ENCODE measurements at regions not wholly inside any gene's neighbourhood (a gene's known extent, or its start where the extent isn't known, plus 50 kb on each side); places are given as distances from the start of the nearest gene placed in this dataset.

- no peaks in the 10 kb centered on the region for H3K4me1 ChIP-seq (ENCODE audit: insufficient read depth, low read length)
Measured at GRCh38 chr3:24631481-24631880, 136.8 kb upstream of the THRB start.

GRCh38 chr3:24639061-24639460 is 144.4 kb upstream of the THRB start:
- Histone ChIP-seq H3K9me3 (ENCODE audit: low read length) (no peaks in the 10 kb centered on the region), H3K36me3 (ENCODE audit: insufficient read depth, low read length) (no peaks in the 10 kb centered on the region), H3K4me1 (ENCODE audit: insufficient read depth, low read length) (no peaks in the 10 kb centered on the region), H2AFZ (ENCODE audit: low read depth, low read length) (no peak overlapping the region), H3K27me3 (ENCODE audit: insufficient read depth, low read length) (no peaks in the 10 kb centered on the region), H3K4me3 (ENCODE audit: low read length) (no peak overlapping the region)

More at GRCh38 chr3:24631481-24631880, 136.8 kb upstream of the THRB start:
- H3K27me3 ChIP-seq (ENCODE audit: insufficient read depth, low read length): no peaks in the 10 kb centered on the region
- H2AFZ ChIP-seq (ENCODE audit: low read depth, low read length): no peak overlapping the region
- no peaks in the 10 kb centered on the region for H3K36me3 ChIP-seq (ENCODE audit: insufficient read depth, low read length)
- no peak overlapping the region for H3K4me3 ChIP-seq (ENCODE audit: low read length)
- H3K9me3 ChIP-seq (ENCODE audit: low read length): no peaks in the 10 kb centered on the region

DNA sequence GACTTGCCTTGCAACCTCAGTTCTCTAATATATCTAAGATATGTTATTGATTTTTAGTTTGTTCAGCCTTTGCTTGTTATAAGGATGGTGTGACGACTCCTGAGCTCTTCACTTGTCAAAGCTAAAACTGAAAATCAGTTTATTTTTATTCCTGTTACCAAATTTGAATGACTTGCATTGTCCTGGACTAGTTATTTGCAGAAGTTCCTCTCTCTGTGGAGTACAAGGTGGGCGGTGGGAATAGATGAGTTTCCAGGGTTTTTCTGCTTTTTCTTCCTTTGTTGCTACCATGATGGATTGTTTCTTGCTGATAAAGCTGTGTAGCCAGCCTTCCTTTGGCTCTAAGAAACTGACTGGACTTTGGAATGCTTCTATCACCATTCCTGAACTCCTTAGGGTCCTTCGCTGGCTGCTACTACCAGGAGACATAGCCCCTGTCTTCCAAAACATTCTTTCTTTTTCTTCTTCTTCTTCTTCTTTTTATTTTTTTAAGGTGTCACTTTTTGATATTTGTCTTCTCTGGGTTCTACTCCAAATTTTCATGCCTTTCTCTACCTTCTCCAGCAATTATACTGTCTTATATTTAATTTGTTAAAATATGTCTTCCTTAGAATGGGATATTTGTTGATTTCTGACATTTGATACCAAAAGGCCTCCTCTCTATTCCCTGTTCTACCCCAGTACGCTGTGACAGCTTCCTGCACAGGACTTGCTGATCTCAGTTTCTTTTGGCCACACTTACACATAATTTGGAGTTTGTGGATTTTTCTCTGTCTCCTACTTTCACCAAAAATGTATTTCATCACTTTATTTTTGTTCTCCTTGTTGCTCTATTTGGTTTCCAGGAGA is 145.1 kb upstream of the THRB start:
- H2AFZ ChIP-seq (ENCODE audit: low read depth, low read length): no peak overlapping the region
- no peaks in the 10 kb centered on the region for H3K36me3 ChIP-seq (ENCODE audit: insufficient read depth, low read length)
- H3K27me3 ChIP-seq (ENCODE audit: insufficient read depth, low read length): no peaks in the 10 kb centered on the region
- H3K4me3 ChIP-seq (ENCODE audit: low read length): no peak overlapping the region
- H3K9me3 ChIP-seq (ENCODE audit: low read length): no peaks in the 10 kb centered on the region
- H3K4me1 ChIP-seq (ENCODE audit: insufficient read depth, low read length): no peaks in the 10 kb centered on the region

DNA sequence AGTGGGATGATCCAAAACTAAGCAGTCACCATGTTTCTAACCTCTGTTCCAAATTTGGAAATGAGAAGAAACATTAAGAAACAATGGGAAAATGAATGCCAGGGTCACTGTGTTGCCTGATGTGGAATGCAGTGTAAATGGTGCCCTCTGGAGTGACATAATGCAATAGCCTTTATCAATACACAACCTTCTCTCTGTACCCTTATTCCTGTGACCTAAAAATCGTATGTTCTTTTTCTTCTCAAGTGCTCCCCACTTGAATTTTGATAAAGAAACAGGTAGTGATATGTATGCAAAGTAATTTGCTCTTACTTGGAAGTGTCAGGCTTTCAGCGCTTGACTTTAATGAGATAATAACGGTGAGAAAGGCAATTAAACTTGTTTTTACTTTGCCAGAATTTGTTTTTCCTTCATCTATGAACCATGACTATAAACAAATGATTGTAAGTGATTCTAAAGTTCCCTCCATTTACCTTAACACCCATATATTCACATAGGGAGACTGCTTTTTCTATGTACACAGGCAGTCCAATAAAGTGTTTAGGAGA is 145.8 kb upstream of the THRB start:
- no peak overlapping the region for H3K4me3 ChIP-seq (ENCODE audit: low read length)
- H3K4me1 ChIP-seq (ENCODE audit: insufficient read depth, low read length): no peaks in the 10 kb centered on the region

DNA sequence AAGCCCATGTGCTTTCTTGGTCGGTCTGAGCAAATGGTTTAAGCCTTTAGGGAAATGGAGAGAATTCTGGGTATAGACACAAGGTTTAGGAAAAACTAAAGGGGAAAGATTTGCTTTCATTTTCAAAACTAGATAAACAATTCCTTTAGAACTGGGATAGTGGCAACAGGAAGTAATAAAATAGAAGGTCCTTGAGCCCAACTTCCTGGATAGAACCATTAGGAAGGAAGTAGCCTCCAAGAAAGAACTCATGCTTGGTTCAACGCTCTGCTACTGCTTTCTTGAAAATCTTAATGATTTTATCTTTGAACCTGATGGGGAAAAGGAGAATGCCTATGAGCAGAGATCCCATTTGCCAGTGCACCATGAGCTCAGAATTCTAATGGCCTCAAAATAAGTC is 147.0 kb upstream of the THRB start:
- H3K9me3 ChIP-seq (ENCODE audit: low read length): no peaks in the 10 kb centered on the region
- H3K4me1 ChIP-seq (ENCODE audit: insufficient read depth, low read length): no peaks in the 10 kb centered on the region
- H2AFZ ChIP-seq (ENCODE audit: low read depth, low read length): no peak overlapping the region
- no peak overlapping the region for H3K4me3 ChIP-seq (ENCODE audit: low read length)
- no peaks in the 10 kb centered on the region for H3K36me3 ChIP-seq (ENCODE audit: insufficient read depth, low read length)
- H3K27me3 ChIP-seq (ENCODE audit: insufficient read depth, low read length): no peaks in the 10 kb centered on the region

More for the DNA sequence above, 145.8 kb upstream of the THRB start:
- Histone ChIP-seq H3K27me3 (ENCODE audit: insufficient read depth, low read length) (no peaks in the 10 kb centered on the region), H3K9me3 (ENCODE audit: low read length) (no peaks in the 10 kb centered on the region), H2AFZ (ENCODE audit: low read depth, low read length) (no peak overlapping the region), H3K36me3 (ENCODE audit: insufficient read depth, low read length) (no peaks in the 10 kb centered on the region)

DNA sequence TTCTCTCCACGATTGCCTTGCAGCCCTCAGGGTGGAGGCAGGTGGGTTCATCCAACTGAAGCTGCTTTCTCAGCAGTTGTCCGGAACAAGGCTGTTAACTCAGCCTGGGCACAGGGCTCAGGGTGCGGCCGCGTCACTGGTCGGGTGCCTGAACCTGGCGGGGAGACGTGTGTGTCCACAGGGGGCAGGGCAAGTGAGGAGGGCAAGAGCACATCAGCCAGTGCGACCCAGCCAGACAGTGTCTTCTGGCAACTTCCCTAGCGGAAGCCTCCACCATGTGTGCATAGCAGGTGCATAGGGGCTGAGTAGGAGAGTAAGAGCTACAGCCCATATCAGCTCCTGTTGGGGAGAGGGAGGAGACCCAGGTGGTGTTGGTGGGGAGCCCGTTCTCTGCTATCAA is 150.4 kb upstream of the THRB start:
- Histone ChIP-seq H3K4me1 (ENCODE audit: insufficient read depth, low read length) (no peaks in the 10 kb centered on the region), H2AFZ (ENCODE audit: low read depth, low read length) (no peak overlapping the region), H3K27me3 (ENCODE audit: insufficient read depth, low read length) (no peaks in the 10 kb centered on the region), H3K4me3 (ENCODE audit: low read length) (no peak overlapping the region), H3K9me3 (ENCODE audit: low read length) (no peaks in the 10 kb centered on the region), H3K36me3 (ENCODE audit: insufficient read depth, low read length) (no peaks in the 10 kb centered on the region)

GRCh38 chr3:24646790-24647189 is 152.1 kb upstream of the THRB start:
- H2AFZ ChIP-seq (ENCODE audit: low read depth, low read length): no peak overlapping the region
- H3K9me3 ChIP-seq (ENCODE audit: low read length): no peaks in the 10 kb centered on the region
- no peaks in the 10 kb centered on the region for H3K36me3 ChIP-seq (ENCODE audit: insufficient read depth, low read length)
- no peaks in the 10 kb centered on the region for H3K27me3 ChIP-seq (ENCODE audit: insufficient read depth, low read length)
- H3K4me1 ChIP-seq (ENCODE audit: insufficient read depth, low read length): no peaks in the 10 kb centered on the region
- H3K4me3 ChIP-seq (ENCODE audit: low read length): no peak overlapping the region

DNA sequence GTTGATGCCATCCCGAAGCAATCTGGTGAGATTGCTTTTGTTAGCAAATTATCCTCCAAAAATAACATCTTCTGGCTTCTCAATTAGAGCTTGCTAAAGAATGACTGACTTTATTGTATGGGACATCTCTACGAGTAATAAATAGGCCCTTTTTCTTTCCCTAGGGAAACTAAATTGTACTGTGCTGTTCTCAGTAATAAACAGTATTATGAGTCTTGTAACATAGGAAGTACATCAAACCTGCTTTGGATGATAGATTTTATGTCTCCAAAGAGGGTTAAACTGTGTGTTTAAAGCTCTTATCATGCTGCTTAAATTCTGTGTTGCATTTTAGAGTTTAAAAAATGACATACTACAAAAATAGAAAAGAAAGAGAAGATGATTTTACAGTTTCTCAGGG is 153.4 kb upstream of the THRB start:
- no peaks in the 10 kb centered on the region for H3K4me1 ChIP-seq (ENCODE audit: insufficient read depth, low read length)
- no peaks in the 10 kb centered on the region for H3K36me3 ChIP-seq (ENCODE audit: insufficient read depth, low read length)
- no peak overlapping the region for H3K4me3 ChIP-seq (ENCODE audit: low read length)
- H3K27me3 ChIP-seq (ENCODE audit: insufficient read depth, low read length): no peaks in the 10 kb centered on the region
- H3K9me3 ChIP-seq (ENCODE audit: low read length): no peaks in the 10 kb centered on the region
- H2AFZ ChIP-seq (ENCODE audit: low read depth, low read length): no peak overlapping the region

GRCh38 chr3:24650839-24651238 is 156.2 kb upstream of the THRB start:
- no peak overlapping the region for H2AFZ ChIP-seq (ENCODE audit: low read depth, low read length)
- no peaks in the 10 kb centered on the region for H3K36me3 ChIP-seq (ENCODE audit: insufficient read depth, low read length)
- no peaks in the 10 kb centered on the region for H3K4me1 ChIP-seq (ENCODE audit: insufficient read depth, low read length)

DNA sequence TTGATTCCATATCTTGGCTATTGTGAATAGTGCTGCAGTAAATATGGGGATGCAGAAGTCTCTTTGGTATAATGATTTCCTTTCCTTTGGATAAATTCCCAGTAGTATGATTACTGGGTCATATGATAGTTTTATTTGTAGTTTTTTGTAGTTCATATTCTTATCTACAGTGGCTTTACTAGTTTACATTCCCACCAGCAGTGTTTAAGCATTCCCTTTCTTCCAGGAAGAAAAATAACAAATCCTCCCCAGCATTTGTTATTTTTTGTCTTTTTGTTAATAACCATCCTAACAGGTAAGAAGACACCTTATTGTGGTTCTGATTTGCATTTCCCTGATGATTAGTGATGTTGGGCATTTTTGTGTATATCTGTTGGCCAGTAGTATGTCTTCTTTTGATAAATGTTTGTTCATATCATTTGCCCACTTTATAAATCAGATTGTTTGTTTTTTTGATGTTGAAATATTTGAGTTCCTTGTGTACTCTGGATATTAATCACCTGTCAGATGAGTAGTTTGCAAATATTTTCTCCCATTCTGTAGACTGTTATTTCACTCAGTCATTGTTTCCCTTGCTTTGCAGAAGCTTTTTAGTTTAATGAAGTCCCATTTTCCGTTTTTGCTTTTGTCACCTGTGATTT is 163.3 kb upstream of the THRB start:
- Histone ChIP-seq H3K4me3 (ENCODE audit: low read length) (no peak overlapping the region), H3K4me1 (ENCODE audit: insufficient read depth, low read length) (no peaks in the 10 kb centered on the region), H3K27me3 (ENCODE audit: insufficient read depth, low read length) (no peaks in the 10 kb centered on the region), H2AFZ (ENCODE audit: low read depth, low read length) (no peak overlapping the region), H3K36me3 (ENCODE audit: insufficient read depth, low read length) (no peaks in the 10 kb centered on the region), H3K9me3 (ENCODE audit: low read length) (no peaks in the 10 kb centered on the region)

More at GRCh38 chr3:24650839-24651238, 156.2 kb upstream of the THRB start:
- no peaks in the 10 kb centered on the region for H3K27me3 ChIP-seq (ENCODE audit: insufficient read depth, low read length)
- no peaks in the 10 kb centered on the region for H3K9me3 ChIP-seq (ENCODE audit: low read length)
- no peak overlapping the region for H3K4me3 ChIP-seq (ENCODE audit: low read length)

DNA sequence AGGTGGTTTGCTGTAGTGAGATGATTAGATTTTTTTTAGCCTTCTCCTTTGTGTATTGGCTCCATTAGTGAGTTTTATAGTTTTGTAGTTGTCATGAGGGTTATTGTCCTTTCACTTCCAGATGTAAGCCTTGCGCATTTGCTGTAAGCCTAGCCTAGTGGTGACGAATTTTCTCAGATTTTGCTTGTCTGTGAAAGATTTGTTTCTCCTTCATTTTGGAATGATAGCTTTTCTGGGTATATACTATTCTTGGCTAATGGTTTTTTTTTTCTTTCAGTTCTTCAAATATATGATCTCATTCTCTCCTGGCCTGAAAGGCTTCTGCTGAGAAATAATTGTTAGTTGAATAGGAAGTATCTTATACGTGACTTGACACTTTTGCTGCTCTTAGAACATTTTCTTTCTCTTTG is 166.5 kb upstream of the THRB start:
- Histone ChIP-seq H3K27me3 (ENCODE audit: insufficient read depth, low read length) (no peaks in the 10 kb centered on the region), H2AFZ (ENCODE audit: low read depth, low read length) (no peak overlapping the region), H3K4me1 (ENCODE audit: insufficient read depth, low read length) (no peaks in the 10 kb centered on the region), H3K36me3 (ENCODE audit: insufficient read depth, low read length) (no peaks in the 10 kb centered on the region), H3K9me3 (ENCODE audit: low read length) (no peaks in the 10 kb centered on the region), H3K4me3 (ENCODE audit: low read length) (no peak overlapping the region)

- H3K27me3 ChIP-seq (ENCODE audit: insufficient read depth, low read length): no peaks in the 10 kb centered on the region
Measured at GRCh38 chr3:24662449-24663345, 168.0 kb upstream of the THRB start.

GRCh38 chr3:24663406-24663805 is 168.8 kb upstream of the THRB start:
- Histone ChIP-seq H3K4me1 (ENCODE audit: insufficient read depth, low read length) (no peaks in the 10 kb centered on the region), H3K27me3 (ENCODE audit: insufficient read depth, low read length) (no peaks in the 10 kb centered on the region), H2AFZ (ENCODE audit: low read depth, low read length) (no peak overlapping the region), H3K36me3 (ENCODE audit: insufficient read depth, low read length) (no peaks in the 10 kb centered on the region), H3K4me3 (ENCODE audit: low read length) (no peak overlapping the region), H3K9me3 (ENCODE audit: low read length) (no peaks in the 10 kb centered on the region)

More at GRCh38 chr3:24662449-24663345, 168.0 kb upstream of the THRB start:
- Histone ChIP-seq H3K4me1 (ENCODE audit: insufficient read depth, low read length) (no peaks in the 10 kb centered on the region), H3K9me3 (ENCODE audit: low read length) (no peaks in the 10 kb centered on the region), H2AFZ (ENCODE audit: low read depth, low read length) (no peak overlapping the region), H3K36me3 (ENCODE audit: insufficient read depth, low read length) (no peaks in the 10 kb centered on the region), H3K4me3 (ENCODE audit: low read length) (no peak overlapping the region)
